GM21423 (cell line): ENCODE measurements at regions not wholly inside any gene's neighbourhood (a gene's known extent, or its start where the extent isn't known, plus 50 kb on each side); places are given as distances from the start of the nearest gene placed in this dataset.
A peak's percentile ranks its signal among the peaks of the same experiment; 100 is the strongest.
"Not testable (repeated sequence)": the region's sequence is repeated elsewhere in the genome, so short reads cannot be mapped to it uniquely, and the experiment has no call there.

Source experiments
- ATAC-seq: cut with Tn5 transposase; IDR thresholded peaks from one replicate; pipeline ENCODE4 v1.9.1; 2021; ENCODE audit warnings: mild to moderate bottlenecking, moderate library complexity; ENCODE audit not compliant: unreplicated experiment

DNA sequence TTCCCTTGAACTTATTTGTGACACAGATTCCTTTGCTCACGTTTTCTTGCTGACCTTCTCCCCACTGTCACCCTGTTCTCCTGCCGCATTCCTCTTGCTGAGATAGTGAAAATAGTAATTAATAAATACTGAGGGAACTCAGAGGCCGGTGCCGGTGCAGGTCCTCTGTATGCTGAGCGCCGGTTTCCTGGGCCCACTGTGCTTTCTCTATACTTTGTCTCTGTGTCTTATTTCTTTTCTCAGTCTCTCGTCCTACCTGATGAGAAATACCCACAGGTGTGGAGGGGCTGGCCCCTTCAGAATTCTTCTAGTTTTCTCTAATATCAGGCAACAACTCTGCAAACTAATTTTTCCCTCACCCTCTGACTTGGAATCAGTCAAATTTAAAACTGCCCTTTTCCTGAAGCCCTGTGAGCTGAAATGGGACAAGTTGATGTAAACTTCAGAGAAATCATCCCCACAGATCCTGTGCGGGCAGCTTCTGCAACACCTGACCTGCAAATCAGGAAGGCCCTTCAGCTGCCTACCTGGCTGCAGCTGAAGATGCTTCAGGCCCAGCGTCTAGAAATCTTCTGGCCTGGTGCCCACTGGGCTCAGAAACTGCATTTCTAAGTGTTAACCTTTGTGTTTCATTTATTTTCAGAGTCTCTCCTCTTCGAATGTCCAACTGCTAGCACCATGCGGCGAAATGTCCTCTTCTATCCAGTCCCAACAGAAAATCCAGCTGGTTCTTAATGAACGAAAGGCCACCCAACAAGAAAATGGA, 149.7 kb downstream of the TMEM121 start:
- not testable (repeated sequence) for ATAC-seq

DNA sequence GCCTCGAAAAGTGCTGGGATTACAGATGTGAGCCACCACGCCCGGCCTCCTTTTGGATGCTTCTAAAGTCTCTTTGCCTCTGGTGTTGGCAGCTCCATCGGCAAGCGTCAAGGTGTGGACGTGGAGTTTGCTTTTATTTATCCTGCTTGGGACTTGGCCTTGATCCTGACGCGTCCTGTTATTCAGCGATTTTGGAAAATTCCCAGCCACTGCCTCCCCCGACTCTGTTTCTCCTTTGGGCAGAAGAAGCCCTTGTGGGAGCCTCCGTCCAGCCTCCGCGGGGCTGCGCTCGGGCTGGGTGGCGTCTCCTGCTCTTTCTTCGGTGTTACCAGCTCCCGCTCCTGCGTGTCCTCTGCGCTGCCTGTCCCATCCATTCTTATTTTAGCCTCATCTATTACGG, 151.7 kb downstream of the TMEM121 start:
- not testable (repeated sequence) for ATAC-seq

DNA sequence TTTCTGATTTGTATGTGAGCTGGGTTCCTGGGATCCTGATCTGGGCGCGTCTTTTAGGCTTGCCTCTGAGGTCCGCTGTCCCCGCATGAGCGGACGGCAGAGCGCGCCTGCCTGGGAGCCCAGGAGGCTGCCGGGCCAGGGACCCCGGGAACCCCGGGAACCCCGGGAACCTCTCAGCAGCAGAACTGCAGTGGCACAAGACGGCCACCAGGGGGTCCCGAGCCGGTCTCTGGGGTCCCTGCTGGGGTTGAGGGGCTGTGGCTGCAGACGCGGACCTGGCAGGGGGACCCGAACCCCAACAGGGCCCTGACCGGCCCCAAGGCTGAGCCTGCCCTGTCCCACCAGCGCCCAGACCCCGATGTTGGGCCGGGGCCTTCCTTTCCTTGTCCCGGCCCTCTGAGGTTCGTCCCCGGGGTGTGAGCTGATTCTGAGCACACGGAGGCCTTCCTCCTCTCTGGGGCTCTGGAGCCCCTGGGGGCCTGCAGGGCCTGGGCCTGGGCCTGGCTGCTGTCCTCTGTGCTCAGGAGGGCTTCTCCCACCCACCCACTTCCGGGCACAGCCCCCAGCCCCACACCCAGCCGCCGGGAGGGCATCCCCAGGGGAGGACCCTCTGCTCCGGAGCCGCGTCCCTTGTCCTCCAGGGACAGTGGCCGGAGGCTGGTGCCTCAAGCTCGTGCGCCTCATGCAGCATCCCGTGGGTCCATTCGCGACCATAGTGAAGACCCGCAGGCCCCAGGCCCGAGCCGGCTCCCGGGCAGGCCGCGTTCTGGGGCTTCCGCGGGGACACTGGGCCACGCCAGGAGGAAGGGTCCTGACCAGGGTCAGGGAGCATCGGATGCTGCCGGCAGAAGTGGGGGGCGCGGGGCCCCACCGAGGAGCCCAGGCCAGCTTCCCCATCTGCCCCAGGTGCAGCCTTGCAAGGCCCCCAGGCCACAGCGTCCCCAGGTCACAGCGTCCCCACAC, 152.9 kb downstream of the TMEM121 start:
- ATAC-seq: not testable (repeated sequence)

GRCh38 chr14:105679959-105680735, 153.8 kb downstream of the TMEM121 start:
- peak; percentile 40 for ATAC-seq

DNA sequence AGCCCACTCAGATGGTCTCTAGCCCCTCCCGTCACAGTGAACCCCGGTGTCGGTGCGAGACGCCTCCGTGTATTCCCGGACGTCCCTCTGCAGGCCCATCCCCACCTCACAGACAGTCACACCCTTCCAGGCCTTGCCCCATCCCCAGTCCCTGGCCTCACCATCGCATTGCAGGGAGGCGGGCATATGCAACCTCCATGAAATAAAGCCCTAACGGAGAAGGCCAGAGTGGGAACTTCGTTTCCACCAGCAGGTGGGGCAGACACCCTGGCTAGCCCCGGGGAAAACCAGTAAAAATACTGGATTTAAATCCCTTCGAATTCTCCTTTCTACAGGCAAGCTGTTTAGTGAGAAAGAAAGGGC, 154.3 kb downstream of the TMEM121 start:
- peak; percentile 30 for ATAC-seq

- not testable (repeated sequence) for ATAC-seq
Measured at GRCh38 chr14:105681606-105682185, 155.3 kb downstream of the TMEM121 start.

- ATAC-seq: not testable (repeated sequence)
Measured at GRCh38 chr14:105682442-105682841, 156.1 kb downstream of the TMEM121 start.

GRCh38 chr14:105682956-105683570, 156.7 kb downstream of the TMEM121 start:
- no peak for ATAC-seq

DNA sequence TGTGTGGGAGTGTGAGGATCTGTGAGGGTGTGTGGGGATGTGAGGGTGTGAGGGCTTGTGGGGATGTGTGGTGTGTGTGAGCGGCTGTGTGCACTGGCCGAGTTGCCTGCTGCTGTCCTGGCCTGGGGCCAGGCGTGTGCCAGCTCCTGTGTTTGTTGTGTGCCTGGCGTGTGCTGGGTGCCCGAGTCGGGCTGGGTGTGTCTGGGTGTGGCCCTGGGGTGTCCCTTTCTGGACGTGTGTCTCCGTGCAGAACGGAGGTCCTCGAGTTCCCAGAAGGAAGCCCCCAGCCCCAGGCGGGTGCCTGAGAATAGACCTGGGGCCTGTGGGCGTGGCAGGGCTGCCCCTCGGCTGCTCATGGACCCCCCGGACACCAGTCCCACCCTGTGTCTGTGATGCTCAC, 157.7 kb downstream of the TMEM121 start:
- ATAC-seq: not testable (repeated sequence)

DNA sequence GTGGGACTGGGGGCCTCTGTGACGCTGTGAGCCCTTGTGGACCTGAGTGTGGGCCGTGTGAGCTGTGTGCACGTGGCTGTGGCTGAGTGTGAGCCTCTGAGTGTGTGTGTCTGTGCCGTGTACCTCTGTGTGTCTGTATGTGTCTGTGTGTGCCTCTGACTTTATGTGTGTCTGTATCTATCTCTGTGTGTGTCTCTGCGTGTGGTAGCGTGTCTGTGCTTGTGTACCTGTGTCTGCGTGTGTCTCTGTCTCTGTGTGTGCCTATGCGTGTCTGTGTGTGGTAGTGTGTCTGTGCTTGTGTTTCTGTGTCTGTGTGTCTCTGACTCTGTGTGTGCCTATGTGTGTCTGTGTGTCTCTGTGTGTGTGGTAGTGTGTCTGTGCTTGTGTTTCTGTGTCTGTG, 158.2 kb downstream of the TMEM121 start:
- ATAC-seq: not testable (repeated sequence)

GRCh38 chr14:105685003-105685402, 158.6 kb downstream of the TMEM121 start:
- no peak for ATAC-seq

DNA sequence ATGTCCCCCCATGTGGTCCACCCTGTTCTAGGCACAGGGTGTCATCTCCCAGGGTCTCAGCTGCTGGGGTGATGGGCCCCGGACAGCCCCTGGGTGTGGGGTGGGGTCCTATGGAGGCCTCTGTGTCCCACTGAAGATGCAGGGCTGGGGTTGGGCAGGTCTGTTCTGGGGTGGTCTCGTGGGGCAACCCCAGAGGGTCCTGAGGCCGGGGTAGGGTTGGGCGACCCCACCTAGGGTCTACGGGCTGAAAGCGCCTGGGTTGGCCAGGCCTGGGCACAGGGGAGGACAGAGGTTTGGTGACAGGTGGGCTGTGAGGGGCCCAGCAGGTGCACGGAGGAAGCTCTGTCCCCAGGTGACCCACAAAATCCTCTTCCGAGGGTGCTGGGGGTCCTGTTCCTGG, 159.2 kb downstream of the TMEM121 start:
- peak; percentile 0 for ATAC-seq

- peak; percentile 35 for ATAC-seq
Measured at GRCh38 chr14:105686050-105686449, 159.7 kb downstream of the TMEM121 start.

DNA sequence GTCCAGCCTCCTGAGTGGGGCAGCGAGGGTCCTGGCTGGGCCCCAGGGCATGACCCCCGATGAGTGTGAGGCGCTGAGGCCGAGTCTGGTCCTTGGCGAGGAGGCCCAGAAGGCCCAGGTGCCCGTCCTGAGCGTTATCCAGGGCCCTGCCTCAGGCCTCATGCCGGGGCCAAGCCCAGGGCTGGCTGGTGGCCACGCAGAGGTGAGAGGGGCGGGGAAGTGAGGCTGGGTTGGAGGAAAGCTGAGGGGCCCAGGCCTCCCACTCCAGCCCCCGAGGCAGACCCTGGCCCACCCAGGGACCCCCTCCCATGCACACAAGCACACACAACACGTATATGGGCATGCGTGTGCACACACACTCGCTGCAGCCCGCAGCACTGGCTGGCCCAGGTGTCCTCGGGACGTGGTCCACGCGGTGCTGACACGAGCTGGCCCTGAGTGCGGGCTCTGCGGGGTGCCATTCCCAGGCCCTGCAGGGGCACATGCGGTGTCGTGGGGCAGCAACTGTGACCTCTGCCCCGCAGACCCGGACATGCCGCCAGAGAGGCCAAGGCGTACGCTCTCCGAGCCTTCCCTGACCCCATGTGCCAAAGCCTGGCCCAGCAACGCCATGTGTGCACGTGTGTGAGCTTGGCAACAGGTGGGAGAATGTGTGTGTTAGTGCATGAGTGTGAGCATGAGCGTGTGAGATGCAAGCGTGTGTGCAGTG, 160.2 kb downstream of the TMEM121 start:
- ATAC-seq: peak; percentile 23

- ATAC-seq: not testable (repeated sequence)
Measured at GRCh38 chr14:105687171-105688022, 161.0 kb downstream of the TMEM121 start.

DNA sequence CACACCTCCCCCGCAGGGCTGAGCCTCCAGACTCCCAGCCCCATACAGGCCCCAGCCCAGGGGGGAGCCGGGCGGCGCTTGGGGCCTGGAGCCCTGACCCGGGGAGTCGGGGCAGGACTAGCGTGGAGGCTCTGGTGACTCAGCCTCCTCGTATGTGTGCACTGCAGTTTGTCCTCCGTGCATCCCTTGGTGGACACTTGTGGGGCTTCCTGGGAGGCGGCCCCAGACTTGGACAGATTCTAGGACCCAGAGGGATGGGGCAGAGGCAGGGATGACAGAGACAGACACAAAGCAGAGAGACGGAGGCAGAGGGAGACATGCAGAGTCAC, 161.6 kb downstream of the TMEM121 start:
- ATAC-seq: not testable (repeated sequence)

GRCh38 chr14:105688664-105689221, 162.4 kb downstream of the TMEM121 start:
- not testable (repeated sequence) for ATAC-seq

DNA sequence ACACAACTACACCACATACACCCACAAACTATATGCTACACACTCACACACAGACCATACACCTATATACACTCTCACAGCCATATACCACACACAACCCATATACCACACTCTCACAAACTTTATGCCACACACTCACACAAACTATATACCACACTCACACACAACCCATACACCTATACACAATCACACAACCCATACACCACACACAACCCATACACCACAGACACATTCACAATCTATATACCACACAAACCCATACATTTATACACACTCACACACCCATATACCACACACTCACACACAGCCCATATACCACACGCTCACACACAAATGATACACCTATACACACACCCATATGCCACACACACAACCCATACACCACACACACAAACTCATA, 163.3 kb downstream of the TMEM121 start:
- ATAC-seq: no peak
